IMR-90 (cell line): ENCODE measurements at regions not wholly inside any gene's neighbourhood (a gene's known extent, or its start where the extent isn't known, plus 50 kb on each side); places are given as distances from the start of the nearest gene placed in this dataset.

Experiments used
- ATAC-seq: fragments of 200-7000 bp; cut with Tn5 transposase; 2 replicates; pipeline ENCODE4 v1.9.1; 2020; ENCODE audit warnings: low read depth, mild to moderate bottlenecking, moderate library complexity
- BruUV-seq: library from RNA; stranded (reverse); fragments of 400-500 nt; replicated peaks from 2 replicates; lab custom pipeline; 2021; lab: Mats Ljungman, UMichigan
- CTCF ChIA-PET: fragments of 300-600 bp; formaldehyde crosslinking; extraction: SDS; loops from one replicate; lab custom pipeline; 2021; ENCODE audit warnings: antibody characterized with exemption; lab: Yijun Ruan, JAX
- POLR2A ChIA-PET: fragments of 300-600 bp; sonication (Branson Sonifier 250); formaldehyde crosslinking; loops from one replicate; lab custom pipeline; 2022; ENCODE audit warnings: antibody characterized with exemption; ENCODE audit not compliant: unreplicated experiment; lab: Charles Lee
- DNase-seq: peaks from one replicate; pipeline ENCODE4 v3.0.0; 2013
- H2AFZ ChIP-seq: replicated peaks from 2 replicates; pipeline ENCODE3; 2013; ENCODE audit warnings: low read length, mild to moderate bottlenecking; ENCODE audit not compliant: poor library complexity
- H2AK5ac ChIP-seq: 2 replicates; pipeline ENCODE4 v1.6.1; 2013; ENCODE audit warnings: low read depth, low read length, inconsistent platforms
- H2AK9ac ChIP-seq: replicated peaks from 2 replicates; pipeline ENCODE3; 2013; ENCODE audit warnings: mild to moderate bottlenecking, low read depth, low read length, moderate library complexity; ENCODE audit not compliant: poor library complexity
- H2BK120ac ChIP-seq: 2 replicates; pipeline ENCODE4 v1.6.1; 2013; ENCODE audit warnings: low read depth, low read length, inconsistent platforms
- H2BK15ac ChIP-seq: 3 replicates; pipeline ENCODE4 v1.6.1; 2013; ENCODE audit warnings: low read depth, low read length, inconsistent platforms
- H2BK20ac ChIP-seq: 2 replicates; pipeline ENCODE4 v1.6.1; 2013; ENCODE audit warnings: low read depth, mild to moderate bottlenecking, inconsistent platforms, low read length, moderate library complexity
- H2BK5ac ChIP-seq: 2 replicates; pipeline ENCODE4 v1.6.1; 2013; ENCODE audit warnings: mild to moderate bottlenecking, low read depth, low read length, inconsistent platforms; ENCODE audit not compliant: poor library complexity, severe bottlenecking
- H3K14ac ChIP-seq: replicated peaks from 2 replicates; pipeline ENCODE4 v1.6.1; 2013; ENCODE audit warnings: low read depth, low read length, inconsistent platforms
- H3K18ac ChIP-seq: 2 replicates; pipeline ENCODE4 v1.6.1; 2013; ENCODE audit warnings: low read depth, low read length, control low read depth
- H3K23ac ChIP-seq: 2 replicates; pipeline ENCODE4 v1.6.1; 2013; ENCODE audit warnings: low read depth, low read length, inconsistent platforms
- H3K27ac ChIP-seq: 2 replicates; pipeline ENCODE4 v1.5.1; 2013; ENCODE audit warnings: mild to moderate bottlenecking, control low read depth, low read length; ENCODE audit not compliant: insufficient read depth
- H3K27me3 ChIP-seq: 2 replicates; pipeline ENCODE4 v1.6.1; 2013; ENCODE audit warnings: low read length; ENCODE audit not compliant: control insufficient read depth, insufficient read depth
- H3K36me3 ChIP-seq: 2 replicates; pipeline ENCODE4 v1.6.1; 2013; ENCODE audit warnings: low read length, mixed read lengths; ENCODE audit not compliant: control insufficient read depth, insufficient read depth
- H3K4ac ChIP-seq: 2 replicates; pipeline ENCODE4 v1.6.1; 2013; ENCODE audit warnings: low read depth, low read length, inconsistent platforms
- H3K4me1 ChIP-seq: 2 replicates; pipeline ENCODE4 v1.6.1; 2013; ENCODE audit warnings: low read length, mixed read lengths; ENCODE audit not compliant: control insufficient read depth, insufficient read depth
- H3K4me2 ChIP-seq: 2 replicates; pipeline ENCODE4 v1.6.1; 2013; ENCODE audit warnings: low read depth, mild to moderate bottlenecking, control low read depth, low read length, moderate library complexity
- H3K4me3 ChIP-seq: 2 replicates; pipeline ENCODE4 v1.5.1; 2013; ENCODE audit warnings: low read depth, mild to moderate bottlenecking, control low read depth, low read length, moderate library complexity; ENCODE audit not compliant: insufficient read depth
- H3K56ac ChIP-seq: 2 replicates; pipeline ENCODE4 v1.6.1; 2013; ENCODE audit warnings: low read length, inconsistent platforms; ENCODE audit not compliant: insufficient read depth; ENCODE audit errors: extremely low read depth
- H3K79me1 ChIP-seq, 2 experiments: 2 replicates each; pipeline ENCODE4 v1.6.1; 2013; ENCODE audit warnings: low read length in 2 of 2, inconsistent platforms in 1 of 2, low read depth in 1 of 2
- H3K9ac ChIP-seq: 2 replicates; pipeline ENCODE4 v1.6.1; 2013; ENCODE audit warnings: low read depth, low read length, control low read depth
- H3K9me1 ChIP-seq: 2 replicates; pipeline ENCODE4 v1.6.1; 2013; ENCODE audit warnings: low read length, inconsistent platforms; ENCODE audit not compliant: insufficient read depth
- H3K9me3 ChIP-seq: 2 replicates; pipeline ENCODE4 v1.6.1; 2013; ENCODE audit warnings: low read length; ENCODE audit not compliant: control insufficient read depth, insufficient read depth
- H4K20me1 ChIP-seq: 2 replicates; pipeline ENCODE4 v1.6.1; 2013; ENCODE audit warnings: low read length, inconsistent platforms; ENCODE audit not compliant: insufficient read depth
- H4K5ac ChIP-seq: 2 replicates; pipeline ENCODE4 v1.6.1; 2013; ENCODE audit warnings: mild to moderate bottlenecking, low read depth, low read length, control low read depth
- H4K8ac ChIP-seq, 2 experiments: 2 replicates each; pipeline ENCODE4 v1.6.1; 2013; ENCODE audit warnings: low read depth in 2 of 2, low read length in 2 of 2, control low read depth in 1 of 2, inconsistent platforms in 1 of 2
- H4K91ac ChIP-seq: 2 replicates; pipeline ENCODE4 v1.6.1; 2013; ENCODE audit warnings: low read depth, low read length, inconsistent platforms; ENCODE audit not compliant: insufficient read depth
- BHLHE40 ChIP-seq: fragments of 150-350 bp; IDR thresholded peaks from 2 replicates; pipeline ENCODE4 v1.6.1; 2016; ENCODE audit warnings: mild to moderate bottlenecking, low read depth, low read length
- CEBPB ChIP-seq: IDR thresholded peaks from 2 replicates; pipeline ENCODE4 v1.6.1; 2012; ENCODE audit warnings: low read depth, low read length, improper control_type of control experiment
- CHD1 ChIP-seq: IDR thresholded peaks from 2 replicates; pipeline ENCODE4 v1.6.1; 2012; ENCODE audit warnings: low read depth, low read length, improper control_type of control experiment
- CTCF ChIP-seq: conservative IDR thresholded peaks from 2 replicates; pipeline ENCODE4 v1.5.1; 2012; ENCODE audit warnings: mild to moderate bottlenecking, low read depth, low read length, improper control_type of control experiment
- ELK1 ChIP-seq: fragments of 150-350 bp; IDR thresholded peaks from 2 replicates; pipeline ENCODE4 v1.6.1; 2016; ENCODE audit warnings: low read depth, mild to moderate bottlenecking, low read length, moderate library complexity, borderline replicate concordance
- FOS ChIP-seq: fragments of 150-350 bp; IDR thresholded peaks from 2 replicates; pipeline ENCODE4 v1.6.1; 2016; ENCODE audit warnings: low read depth, low read length
- MAFK ChIP-seq: IDR thresholded peaks from 2 replicates; pipeline ENCODE4 v1.6.1; 2012; ENCODE audit warnings: low read depth, low read length, improper control_type of control experiment
- MAZ ChIP-seq: IDR thresholded peaks from 2 replicates; pipeline ENCODE4 v1.6.1; 2012; ENCODE audit warnings: low read depth, mild to moderate bottlenecking, low read length, improper control_type of control experiment, moderate library complexity, borderline replicate concordance
- MXI1 ChIP-seq: IDR thresholded peaks from 2 replicates; pipeline ENCODE4 v1.6.1; 2012; ENCODE audit warnings: low read depth, mild to moderate bottlenecking, low read length, moderate library complexity, borderline replicate concordance
- NFE2L2 ChIP-seq: fragments of 150-350 bp; IDR thresholded peaks from 2 replicates; pipeline ENCODE4 v1.6.1; 2016; ENCODE audit warnings: low read depth, mild to moderate bottlenecking, low read length
- POLR2A ChIP-seq: IDR thresholded peaks from 2 replicates; pipeline ENCODE4 v1.6.1; 2012; ENCODE audit warnings: mild to moderate bottlenecking, low read depth, low read length
- RAD21 ChIP-seq: IDR thresholded peaks from 2 replicates; pipeline ENCODE4 v1.6.1; 2012; ENCODE audit warnings: low read length, improper control_type of control experiment
- RCOR1 ChIP-seq: IDR thresholded peaks from 2 replicates; pipeline ENCODE4 v1.6.1; 2012; ENCODE audit warnings: mild to moderate bottlenecking, low read length, improper control_type of control experiment; ENCODE audit not compliant: insufficient replicate concordance
- RFX5 ChIP-seq: IDR thresholded peaks from 2 replicates; pipeline ENCODE4 v1.8.0; 2012; ENCODE audit warnings: low read depth, mild to moderate bottlenecking, low read length, moderate library complexity
- SMC3 ChIP-seq: fragments of 150-350 bp; IDR thresholded peaks from 2 replicates; pipeline ENCODE4 v1.6.1; 2016; ENCODE audit warnings: low read depth, mild to moderate bottlenecking, antibody characterized with exemption, low read length, moderate library complexity
- USF2 ChIP-seq: fragments of 150-350 bp; IDR thresholded peaks from 2 replicates; pipeline ENCODE4 v1.6.1; 2017; ENCODE audit warnings: mild to moderate bottlenecking, antibody characterized with exemption, low read length, low read depth
- WGBS, 2 experiments: methylation state at CpG; one replicate each; pipeline versions ENCODE4 v1.1.5 to v1.1.7; 2013; ENCODE audit warnings: missing lambda C conversion rate in 2 of 2; ENCODE audit not compliant: insufficient read length in 1 of 2; ENCODE audit errors: extremely low coverage in 2 of 2; 5-methylcytosine and 5-hydroxymethylcytosine counted together
- dilution Hi-C: fragments of 300-500 bp; cut with HindIII; formaldehyde crosslinking; loops from one replicate; pipeline ENCODE4 v1.14.3; 2018; ENCODE audit warnings: low sequenced_read_pairs; ENCODE audit not compliant: unreplicated experiment
- in situ Hi-C: fragments of 300-500 bp; cut with MboI; formaldehyde crosslinking; loops from 3 replicates; pipeline ENCODE4 v1.14.3; 2019; ENCODE audit warnings: low sequenced_read_pairs, inconsistent platforms, mixed read lengths
- intact Hi-C: fragments of 100-400 bp; cut with micrococcal nuclease; formaldehyde crosslinking; loops from 2 replicates; pipeline ENCODE4 v1.10.0; 2022

GRCh38 chr5:4765411-4765810 is 374.7 kb upstream of the ADAMTS16 start:
- no peak for ATAC-seq
- Histone ChIP-seq H3K14ac (no peak overlapping the region), H4K20me1 (no peaks in the 10 kb centered on the region), H4K8ac (no peak overlapping the region), H3K18ac (no peak overlapping the region), H2BK20ac (no peak overlapping the region), H3K9ac (no peak overlapping the region), H3K36me3 (no peaks in the 10 kb centered on the region), H2BK15ac (no peak overlapping the region), H2AK5ac (no peak overlapping the region), H3K4me1 (no peaks in the 10 kb centered on the region), H2AK9ac (no peak overlapping the region), H3K4me3 (no peak overlapping the region), H2BK120ac (no peak overlapping the region), H3K56ac (no peak overlapping the region), H3K4ac (no peak overlapping the region), H2BK5ac (no peak overlapping the region), H3K27me3 (no peaks in the 10 kb centered on the region), H3K27ac (no peak overlapping the region), H3K9me3 (peaks cover 11% of the 10 kb centered on the region), H2AFZ (no peak overlapping the region), H4K5ac (no peak overlapping the region), H4K91ac (no peak overlapping the region), H3K9me1 (no peaks in the 10 kb centered on the region), H3K23ac (no peak overlapping the region), H3K4me2 (no peak overlapping the region), H3K79me1 (no peaks in the 10 kb centered on the region)
- ChIA-PET POLR2A (no interaction called here), CTCF (no interaction called here)
- TF ChIP-seq SMC3 (no peak), MAZ (no peak), CTCF (no peak), NFE2L2 (no peak), USF2 (no peak), POLR2A (no peak), CEBPB (no peak), MXI1 (no peak), MAFK (no peak), RAD21 (no peak), CHD1 (no peak), FOS (no peak), RCOR1 (no peak), ELK1 (no peak), BHLHE40 (no peak), RFX5 (no peak)
- intact Hi-C loops = no loop called here
- dilution Hi-C loops = no loop called here
- in situ Hi-C loops = no loop called here
- BruUV-seq = no TSS peak
- WGBS, 2 experiments = 54% methylated on average over 2 of the region's 2 CpGs; no CpG with 5 or more reads in 1 of the 2 experiments
- no peak for DNase-seq
